KBM-7 (cell line): ENCODE measurements at regions not wholly inside any gene's neighbourhood (a gene's known extent, or its start where the extent isn't known, plus 50 kb on each side); places are given as distances from the start of the nearest gene placed in this dataset.

Experiments used
- DNase-seq: peaks from one replicate; pipeline ENCODE4 v3.0.0-alpha.2; 2015
- in situ Hi-C: fragments of 300-500 bp; cut with MboI; formaldehyde crosslinking; loops from 2 replicates; pipeline ENCODE4 v1.14.3; 2020; ENCODE audit warnings: low sequenced_read_pairs, low pct_unique_long_range_greater_than_20kb, mixed read lengths

DNA sequence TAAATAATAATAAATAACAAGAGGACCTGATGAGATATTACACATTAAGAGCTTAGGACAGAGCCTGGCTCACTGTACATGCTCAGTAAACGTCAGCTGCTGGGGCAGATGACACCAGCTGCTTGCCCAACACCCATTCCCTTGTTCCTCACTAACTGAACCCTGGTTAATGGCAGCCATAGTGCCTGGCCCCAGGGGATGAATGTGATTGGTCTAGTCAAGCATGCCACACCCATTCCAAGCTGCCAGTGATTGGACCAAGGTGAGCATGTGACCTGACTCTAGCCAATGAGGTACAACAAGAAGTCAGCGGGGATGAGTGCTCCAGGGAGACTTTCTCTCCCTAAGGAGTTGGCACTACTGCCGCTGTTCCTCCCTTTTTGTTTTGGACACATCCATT, 85.1 kb upstream of the PTPN1 start:
- no peak for DNase-seq
- in situ Hi-C loops = no loop called here

DNA sequence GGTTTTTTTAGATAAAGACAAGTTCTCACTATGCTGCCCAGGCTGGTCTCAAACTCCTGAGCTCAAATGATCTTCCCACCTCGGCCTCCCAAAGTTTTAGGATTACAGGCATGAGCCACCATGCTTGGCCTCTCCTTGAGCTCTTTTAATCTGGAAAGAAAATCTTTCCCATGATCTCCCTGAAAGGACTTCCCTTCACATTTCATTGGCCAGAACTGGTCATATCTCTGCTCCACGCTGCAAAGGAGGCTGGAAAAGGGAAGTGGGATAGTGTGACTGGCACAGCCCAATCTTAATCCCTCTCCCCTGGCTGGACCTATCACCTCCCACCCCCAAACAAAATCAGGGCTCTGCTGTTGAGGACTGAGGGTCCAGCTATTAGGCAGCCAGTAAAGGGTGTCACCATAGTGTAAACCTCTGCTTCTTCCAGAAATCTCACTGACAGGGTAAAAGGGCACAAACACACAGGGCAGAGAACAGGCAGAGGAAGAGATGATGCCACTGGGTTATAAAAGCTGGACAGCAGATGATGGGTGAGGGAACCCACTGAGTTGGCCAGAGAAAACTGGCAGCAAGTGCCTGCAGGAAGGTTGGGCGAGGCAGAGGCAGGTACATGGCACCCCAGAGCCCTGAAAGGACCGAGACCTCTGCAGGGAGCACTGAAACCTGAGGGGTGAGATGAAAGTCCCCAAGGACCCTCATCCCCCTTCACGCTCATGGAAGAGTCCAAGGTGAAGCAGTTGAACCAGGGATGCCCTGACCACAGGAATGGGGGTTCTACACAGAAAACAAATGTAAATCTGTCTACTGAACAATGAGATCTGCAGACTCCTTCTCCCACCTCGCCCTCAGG, 83.1 kb upstream of the PTPN1 start:
- in situ Hi-C loops = no loop called here
- peak; percentile 21 for DNase-seq

DNA sequence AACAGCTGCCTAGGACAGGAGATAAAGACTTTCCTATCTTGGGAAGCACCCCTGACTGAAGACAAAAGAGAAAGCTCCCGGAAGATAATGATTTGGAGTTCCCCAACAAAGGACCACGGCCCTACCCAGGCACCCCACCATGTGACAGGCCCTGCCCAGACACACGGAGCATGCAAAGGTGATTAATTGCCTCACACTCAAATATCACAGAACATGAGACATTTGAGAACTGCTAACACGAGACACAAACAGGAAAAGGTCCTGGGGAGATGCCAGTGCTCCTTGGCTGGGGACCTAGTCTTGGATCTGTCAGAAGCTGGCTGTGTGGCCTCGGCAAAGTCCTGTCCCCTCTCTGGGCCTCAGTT, 82.5 kb upstream of the PTPN1 start:
- no peak for DNase-seq
- in situ Hi-C loops = no loop called here

DNA sequence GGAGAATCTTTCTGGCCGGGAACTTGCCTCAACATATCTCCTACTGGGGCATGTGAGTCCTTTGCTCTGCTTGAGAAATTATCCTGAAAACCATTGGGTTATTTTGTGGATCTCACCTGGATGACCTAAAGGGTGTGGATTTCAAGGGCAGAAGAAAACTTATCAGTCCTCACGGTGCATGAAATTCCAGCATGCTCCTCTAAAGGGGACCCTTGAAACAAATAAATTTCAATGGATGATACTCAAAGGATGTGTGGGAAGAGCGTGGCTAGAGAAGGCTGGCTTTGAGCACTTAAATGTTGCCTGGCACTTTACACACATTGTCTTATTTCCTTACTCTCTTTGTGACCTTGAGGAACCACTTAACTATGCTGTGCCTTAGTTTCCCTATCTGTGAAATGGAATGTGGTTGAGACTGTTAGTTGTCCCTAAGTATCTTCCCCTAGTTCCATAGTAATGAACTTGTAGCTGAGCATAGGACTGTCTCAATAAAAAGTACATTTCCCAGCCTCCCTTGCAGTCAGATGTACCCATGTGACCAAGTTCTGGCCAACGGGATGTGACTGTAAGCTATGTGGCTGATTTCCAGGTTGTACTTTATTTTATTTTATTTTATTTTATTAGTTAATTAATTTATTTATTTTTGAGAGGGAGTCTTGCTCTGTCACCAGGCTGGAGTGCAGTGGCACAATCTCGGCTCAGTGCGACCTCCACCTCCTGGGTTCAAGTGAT, 81.9 kb upstream of the PTPN1 start:
- DNase-seq = no peak
- in situ Hi-C loops = no loop called here

DNA sequence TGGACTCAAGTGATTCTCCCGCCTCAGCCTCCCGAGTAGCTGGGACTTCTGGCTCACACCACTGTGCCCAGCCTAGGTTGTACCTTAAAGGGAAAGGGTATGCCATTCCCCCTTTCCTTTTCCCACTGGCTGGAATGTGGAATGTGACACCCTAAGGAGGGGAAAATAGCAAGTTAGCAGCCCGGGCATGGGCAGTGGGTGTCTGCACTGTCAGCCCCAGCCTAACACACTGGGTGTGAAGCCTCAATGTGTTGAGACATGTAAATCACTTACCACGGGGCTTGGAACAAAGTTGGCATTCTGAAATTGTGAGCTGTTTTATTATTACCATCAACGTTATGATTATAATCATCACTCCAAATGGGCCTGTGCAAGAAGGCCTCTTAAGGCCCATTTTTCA, 80.8 kb upstream of the PTPN1 start:
- in situ Hi-C loops = no loop called here
- no peak for DNase-seq

DNA sequence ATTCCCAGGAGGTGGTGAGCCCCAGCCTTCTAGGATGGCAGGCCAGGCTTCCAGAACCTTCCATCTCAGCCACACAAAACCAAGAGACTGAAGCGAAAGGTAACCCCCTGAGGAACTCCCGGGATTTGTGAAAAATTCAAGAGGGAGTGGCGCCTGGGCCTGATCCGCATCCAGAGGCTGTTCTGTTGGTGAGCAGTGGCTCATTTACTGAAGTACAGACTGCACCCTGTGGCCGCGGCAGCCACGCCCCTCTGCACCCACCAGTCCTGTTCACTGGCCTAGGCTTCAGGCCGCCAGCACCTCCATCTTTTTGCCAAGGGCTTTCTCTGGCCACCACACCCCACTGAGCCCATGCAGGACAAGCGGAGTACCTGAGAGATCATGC, 79.1 kb upstream of the PTPN1 start:
- in situ Hi-C loops = no loop called here
- no peak for DNase-seq

DNA sequence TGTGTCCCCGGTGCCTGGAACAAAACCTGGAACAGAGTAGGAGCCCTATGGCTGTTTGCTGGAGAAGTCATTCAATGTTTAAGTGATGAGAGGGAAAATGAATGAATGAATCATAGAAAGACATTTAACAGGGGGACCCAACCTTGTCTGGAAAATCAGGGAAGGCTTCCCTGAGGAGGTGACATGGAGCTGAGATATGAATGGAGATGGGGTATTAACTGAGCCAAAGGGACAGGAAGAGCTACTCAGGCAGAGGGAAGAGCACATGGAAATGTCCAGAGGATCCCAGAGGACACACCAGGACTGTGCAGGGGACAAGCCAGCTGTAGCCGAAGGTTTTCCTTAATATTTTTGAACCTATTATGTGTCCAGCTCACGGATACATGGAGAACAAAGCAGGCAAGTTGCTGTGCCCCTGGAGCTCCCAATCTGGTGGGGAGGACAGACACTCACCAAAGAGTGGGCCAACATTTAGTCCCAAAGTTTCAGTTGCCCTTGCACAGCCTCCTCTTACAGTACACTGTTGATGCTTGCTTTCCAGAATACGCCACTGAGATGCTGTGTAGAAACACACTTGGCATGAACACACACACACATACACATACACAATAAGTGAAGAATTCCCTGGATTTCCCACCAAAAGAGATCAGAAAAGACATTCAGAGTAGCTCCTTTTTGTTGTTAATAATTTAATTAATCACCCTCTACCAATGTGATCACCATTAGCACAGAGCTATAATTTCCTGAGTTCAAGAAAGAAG, 77.0 kb upstream of the PTPN1 start:
- DNase-seq = no peak
- in situ Hi-C loops = no loop called here

DNA sequence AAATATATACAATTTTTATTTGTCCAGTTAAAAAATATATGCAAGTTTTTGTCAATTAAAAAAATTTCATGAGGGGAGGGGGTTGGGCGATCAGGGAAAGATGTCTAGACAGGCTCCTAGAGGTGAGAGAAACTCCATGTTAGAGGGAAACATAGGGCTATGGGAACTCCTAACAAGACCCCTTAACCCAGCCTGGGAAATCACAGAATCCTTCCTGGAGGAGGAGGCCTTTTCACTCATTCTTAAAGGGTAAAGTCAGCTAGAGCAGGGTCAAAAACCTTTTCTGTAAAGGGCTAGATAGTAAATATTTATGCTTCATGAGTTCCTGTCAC, 75.9 kb upstream of the PTPN1 start:
- DNase-seq = no peak
- in situ Hi-C loops = no loop called here

DNA sequence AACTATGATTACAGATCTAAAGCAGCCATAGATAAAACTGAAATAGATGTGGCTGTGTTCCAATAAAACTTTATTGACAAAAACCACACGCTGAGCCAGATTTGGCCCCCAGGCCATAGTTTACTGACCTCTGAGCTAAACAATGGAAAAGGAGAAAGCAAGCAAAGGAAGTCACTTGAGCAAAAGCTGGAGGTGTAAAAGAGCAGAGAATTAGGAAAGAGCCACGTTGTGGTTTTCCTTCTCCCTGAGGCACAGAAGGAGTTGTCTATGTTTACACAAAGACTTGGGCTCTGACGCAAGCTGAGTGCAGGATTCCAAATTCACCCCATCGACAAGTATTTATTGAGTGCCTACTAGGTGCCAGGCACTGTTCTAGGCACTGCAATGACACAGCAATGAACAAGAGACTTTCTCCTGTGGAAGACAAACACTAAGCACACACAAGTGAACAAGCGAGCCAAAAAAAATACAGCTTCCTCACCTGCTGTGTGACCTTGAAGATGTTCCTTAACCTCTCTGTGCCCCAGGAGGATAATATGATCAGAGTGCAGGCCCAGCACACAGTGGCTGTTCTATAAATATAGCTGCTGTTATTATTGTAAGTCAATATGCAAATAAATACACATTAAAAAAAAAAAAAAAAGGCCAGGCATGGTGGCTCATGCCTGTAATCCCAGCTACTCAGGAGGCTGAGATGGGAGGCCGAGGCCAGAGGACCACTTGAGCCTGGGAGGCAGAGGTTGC, 75.4 kb upstream of the PTPN1 start:
- DNase-seq = peak; percentile 34
- in situ Hi-C loops = no loop called here

DNA sequence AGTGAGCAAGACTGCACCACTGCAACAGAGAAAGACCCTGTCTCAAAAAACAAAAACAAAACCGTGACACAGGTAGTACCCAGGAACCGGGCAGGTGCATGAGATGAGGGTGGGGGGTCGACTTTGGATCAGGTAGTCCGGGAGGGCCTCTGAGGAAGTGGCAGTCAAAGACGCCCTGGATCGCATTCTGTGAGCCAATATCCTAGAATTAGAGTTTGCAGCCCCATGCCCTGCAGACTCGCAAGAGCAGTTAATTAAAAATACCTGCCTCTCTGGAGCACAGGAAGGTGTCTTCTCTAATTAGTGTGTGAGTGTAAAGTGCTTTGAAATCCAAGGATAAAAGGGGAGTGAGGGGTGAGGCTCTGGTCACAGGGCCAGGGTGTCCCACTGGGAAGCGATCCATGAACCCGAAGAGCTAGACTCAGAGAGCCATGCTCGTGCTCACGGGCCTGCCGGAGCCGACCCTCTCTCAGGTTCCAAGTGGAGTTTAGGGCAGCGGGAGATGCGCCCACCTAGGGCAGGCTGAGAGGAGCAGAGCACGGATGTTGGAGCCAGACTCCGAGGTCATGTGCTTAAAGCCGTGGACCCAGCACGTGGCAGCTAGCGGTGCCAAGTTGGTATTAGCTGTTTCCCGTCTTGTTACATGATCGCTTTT, 74.7 kb upstream of the PTPN1 start:
- in situ Hi-C loops = no loop called here
- DNase-seq = no peak

DNA sequence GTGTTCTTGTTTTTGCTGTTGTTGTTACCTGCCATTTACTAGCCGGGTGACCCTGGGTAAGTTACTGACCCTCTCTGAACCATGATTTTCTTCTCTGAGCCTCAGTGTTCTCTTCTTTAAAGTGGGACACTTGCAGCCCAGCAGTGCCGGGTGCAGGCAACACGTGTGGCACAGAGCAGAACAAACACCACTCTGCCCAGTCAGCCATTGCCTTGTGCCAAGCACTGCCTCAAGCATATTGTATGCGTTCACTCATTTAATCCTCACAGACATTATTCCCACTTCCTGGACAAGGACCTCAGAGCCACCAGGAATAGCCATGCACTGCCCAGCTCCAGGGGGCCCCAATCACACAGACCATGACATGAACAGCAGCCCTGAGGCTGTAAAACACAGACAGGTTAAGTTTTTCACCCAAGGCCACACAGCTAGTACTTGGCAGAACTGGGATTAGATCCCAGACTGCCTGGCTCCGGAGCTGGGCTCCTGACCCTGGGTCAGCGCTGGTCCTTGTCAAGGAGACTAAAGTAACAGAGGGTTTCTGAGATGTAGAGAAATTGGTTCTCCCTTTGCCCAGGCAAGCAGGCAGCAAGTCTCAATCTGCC, 74.0 kb upstream of the PTPN1 start:
- in situ Hi-C loops = no loop called here
- DNase-seq = no peak

DNA sequence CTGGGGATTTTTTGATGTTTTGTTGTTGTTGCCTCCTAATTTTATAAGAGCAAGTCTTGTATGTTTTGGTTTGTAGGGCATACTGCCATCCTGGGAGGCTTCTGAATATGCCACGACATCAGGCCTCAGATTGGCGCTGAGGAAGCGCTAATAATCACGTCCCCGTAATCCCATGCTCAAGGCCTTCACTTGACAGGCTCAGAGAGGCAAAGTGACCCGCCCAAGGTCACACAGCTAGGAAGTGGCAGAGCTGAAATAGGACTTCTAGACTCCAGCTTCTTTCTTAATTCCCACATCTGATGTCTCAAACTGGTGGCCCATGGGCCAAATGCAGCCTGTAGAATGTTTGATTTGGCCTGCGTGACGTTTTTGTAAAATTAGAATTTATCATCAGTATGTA, 73.5 kb upstream of the PTPN1 start:
- DNase-seq = no peak

DNA sequence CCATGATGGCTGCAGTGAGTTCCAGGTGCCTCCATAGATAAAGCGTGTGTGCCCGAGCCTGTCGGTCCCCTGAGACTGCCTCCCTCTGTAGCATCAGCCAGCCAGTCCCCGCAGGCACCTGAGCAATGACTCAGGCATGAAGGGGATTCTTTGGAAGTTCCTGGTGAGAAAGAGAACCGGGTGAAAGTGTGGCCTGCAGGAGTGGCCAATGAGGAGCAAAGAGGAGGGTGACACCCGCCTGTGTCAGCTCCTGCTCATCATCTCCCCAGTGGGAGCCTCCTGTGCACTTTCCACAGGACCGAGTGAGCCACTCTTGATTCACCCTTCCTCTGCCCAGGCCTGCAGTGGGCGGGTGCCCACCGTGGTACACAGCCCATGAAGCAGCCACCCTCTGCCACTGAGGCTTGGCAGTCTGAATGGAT, 71.2 kb upstream of the PTPN1 start:
- in situ Hi-C loops = no loop called here

More for the DNA sequence above, 73.5 kb upstream of the PTPN1 start:
- in situ Hi-C loops = no loop called here

DNA sequence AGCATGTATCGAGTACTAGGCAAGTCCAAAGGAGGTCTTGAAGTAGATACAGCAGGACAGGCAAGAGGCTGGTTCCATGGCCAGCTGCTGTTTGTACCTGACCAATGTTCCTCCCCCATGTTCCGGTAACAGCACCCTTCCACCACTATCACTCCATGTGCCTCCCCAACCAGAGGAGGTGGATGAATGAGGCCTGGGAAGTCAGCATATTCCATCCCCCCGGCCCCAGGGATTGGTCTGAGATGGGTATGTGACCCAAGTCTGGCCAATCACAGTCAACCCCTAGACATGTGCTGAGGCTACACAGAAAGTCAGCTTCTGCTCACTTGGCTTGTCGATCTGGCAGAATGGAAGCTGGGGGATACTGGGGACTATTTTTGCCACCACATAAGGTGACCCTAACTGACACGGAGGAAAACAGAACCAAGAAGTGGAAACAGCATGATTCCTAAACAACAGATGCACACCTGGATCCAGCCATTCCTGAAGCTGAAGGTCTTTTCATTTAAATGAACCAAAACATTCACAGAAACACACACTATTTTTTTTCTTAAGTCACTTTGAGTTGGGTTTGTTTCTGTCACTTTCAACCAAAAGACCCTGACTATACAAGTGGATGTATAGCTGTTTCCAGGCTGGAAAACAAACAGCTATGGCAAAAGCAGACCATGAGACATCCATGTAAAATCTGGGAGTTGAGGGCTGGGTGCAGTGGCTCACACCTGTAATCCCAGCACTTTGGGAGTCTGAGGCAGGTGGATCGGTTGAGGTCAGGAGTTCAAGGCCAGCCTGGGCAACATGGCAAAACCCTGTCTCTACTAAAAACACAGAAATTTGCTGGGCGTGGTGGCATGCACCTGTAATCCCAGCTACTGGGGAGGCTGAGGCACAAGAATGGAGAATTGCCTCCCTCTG, 70.4 kb upstream of the PTPN1 start:
- no peak for DNase-seq
- in situ Hi-C loops = no loop called here

More for the DNA sequence above, 71.2 kb upstream of the PTPN1 start:
- no peak for DNase-seq

DNA sequence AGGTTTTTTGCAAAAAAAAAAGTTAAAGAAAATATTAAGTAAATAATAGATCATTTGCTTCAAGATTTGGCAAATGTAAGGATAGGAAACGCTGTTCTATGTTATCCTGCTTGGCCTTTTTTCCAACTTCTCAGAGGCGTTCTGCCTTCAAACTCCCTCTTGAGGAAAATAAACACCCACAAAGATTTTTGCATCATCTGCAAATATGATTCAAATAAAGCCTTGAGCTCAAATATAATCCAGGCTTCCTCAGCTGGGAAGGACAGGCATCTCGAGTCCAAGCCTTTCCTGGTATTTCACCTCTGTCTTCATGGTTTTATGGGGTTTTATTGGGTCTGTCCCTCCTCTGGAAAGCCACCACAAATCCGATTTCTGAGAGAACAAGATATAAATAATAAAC, 67.7 kb upstream of the PTPN1 start:
- in situ Hi-C loops = no loop called here
- no peak for DNase-seq

DNA sequence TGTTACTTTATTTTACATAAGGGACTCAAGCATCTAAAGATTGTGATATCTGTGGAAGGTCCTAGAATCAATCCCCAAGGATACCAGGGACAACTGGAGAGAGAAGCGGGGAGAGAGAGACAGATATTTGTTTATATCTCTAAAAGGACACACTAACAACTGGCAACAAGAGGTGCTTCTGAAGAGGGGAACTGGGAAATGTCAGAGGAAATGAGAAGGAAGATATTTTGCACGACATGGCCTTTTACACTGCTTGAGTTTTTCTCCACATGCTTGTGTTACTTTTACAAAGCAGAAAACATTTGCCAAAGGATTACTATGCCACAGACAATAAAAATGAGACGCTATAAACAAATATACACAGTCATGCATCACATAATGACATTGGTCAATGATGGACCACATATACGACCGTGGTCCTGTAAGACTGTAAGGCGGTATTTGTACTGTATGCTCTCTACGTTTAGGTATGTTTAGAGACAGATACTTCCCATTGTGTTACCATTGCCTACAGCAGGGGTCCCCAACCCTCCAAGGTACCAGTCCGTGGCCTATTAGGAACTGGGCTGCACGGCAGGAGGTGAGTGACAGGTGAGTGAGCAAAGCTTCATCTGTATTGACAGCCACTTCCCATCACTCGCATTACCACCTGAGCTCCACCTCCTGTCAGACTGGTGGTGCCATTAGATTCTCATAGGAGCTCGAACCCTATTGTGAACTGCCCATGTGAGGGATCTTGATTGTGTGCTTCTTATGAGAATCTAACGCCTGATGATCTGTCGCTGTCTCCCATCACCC, 64.6 kb upstream of the PTPN1 start:
- DNase-seq = no peak
- in situ Hi-C loops = no loop called here
